HFFc6 (cell line): ENCODE measurements at regions not wholly inside any gene's neighbourhood (a gene's known extent, or its start where the extent isn't known, plus 50 kb on each side); places are given as distances from the start of the nearest gene placed in this dataset.

Experiments
- DNase-seq: peaks from one replicate; pipeline ENCODE4 v3.0.0-alpha.2; 2018
- H3K27ac Mint-ChIP-seq: 2 replicates; pipeline ENCODE4 v1.8.0; 2020; ENCODE audit warnings: mild to moderate bottlenecking, mixed read lengths
- H3K27me3 Mint-ChIP-seq: 2 replicates; pipeline ENCODE4 v1.8.0; 2021; ENCODE audit warnings: mild to moderate bottlenecking, moderate library complexity, mixed read lengths; ENCODE audit not compliant: insufficient read depth
- H3K36me3 Mint-ChIP-seq: 2 replicates; pipeline ENCODE4 v1.8.0; 2021; ENCODE audit warnings: low read depth, mixed read lengths
- H3K4me1 Mint-ChIP-seq: 2 replicates; pipeline ENCODE4 v1.8.0; 2020; ENCODE audit warnings: low read depth, mixed read lengths
- H3K4me3 Mint-ChIP-seq: 2 replicates; pipeline ENCODE4 v1.8.0; 2020; ENCODE audit warnings: mild to moderate bottlenecking, moderate library complexity, mixed read lengths
- H3K9me3 Mint-ChIP-seq: 2 replicates; pipeline ENCODE4 v1.8.0; 2020; ENCODE audit warnings: mild to moderate bottlenecking, mixed read lengths
- TF ChIP-seq, protein P1 (sequence below): fragments of 200-600 bp; sonication (generic); IDR thresholded peaks from 2 replicates; pipeline ENCODE4 v1.5.0; 2021; ENCODE audit warnings: antibody characterized with exemption, mild to moderate bottlenecking

DNA sequence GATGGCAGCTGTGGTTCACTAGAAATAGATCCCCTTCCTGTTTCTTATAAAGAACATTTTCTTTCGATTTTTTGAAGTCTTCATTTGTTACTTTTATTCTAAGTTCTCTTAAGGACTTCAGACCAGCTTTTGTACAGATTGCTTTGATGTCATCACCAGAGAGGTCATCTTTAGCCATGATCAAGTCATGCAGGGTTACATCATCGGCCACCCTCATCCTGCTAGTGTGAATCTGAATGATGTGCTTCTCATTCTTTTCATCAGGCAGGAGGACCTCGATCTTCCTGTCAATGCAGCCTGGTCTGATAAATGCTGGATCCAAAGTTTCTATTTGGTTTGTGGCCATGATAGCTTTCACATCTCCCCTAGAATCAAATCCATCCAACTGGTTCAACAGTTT is 706.7 kb downstream of the RERGL start:
- no peak overlapping the region for H3K27ac Mint-ChIP-seq
- no peak for DNase-seq
- peaks cover 31% of the 10 kb centered on the region for H3K9me3 Mint-ChIP-seq
- H3K4me3 Mint-ChIP-seq: no peak overlapping the region
- no peaks in the 10 kb centered on the region for H3K27me3 Mint-ChIP-seq
- no peaks in the 10 kb centered on the region for H3K4me1 Mint-ChIP-seq
- TF ChIP-seq, protein P1, sequence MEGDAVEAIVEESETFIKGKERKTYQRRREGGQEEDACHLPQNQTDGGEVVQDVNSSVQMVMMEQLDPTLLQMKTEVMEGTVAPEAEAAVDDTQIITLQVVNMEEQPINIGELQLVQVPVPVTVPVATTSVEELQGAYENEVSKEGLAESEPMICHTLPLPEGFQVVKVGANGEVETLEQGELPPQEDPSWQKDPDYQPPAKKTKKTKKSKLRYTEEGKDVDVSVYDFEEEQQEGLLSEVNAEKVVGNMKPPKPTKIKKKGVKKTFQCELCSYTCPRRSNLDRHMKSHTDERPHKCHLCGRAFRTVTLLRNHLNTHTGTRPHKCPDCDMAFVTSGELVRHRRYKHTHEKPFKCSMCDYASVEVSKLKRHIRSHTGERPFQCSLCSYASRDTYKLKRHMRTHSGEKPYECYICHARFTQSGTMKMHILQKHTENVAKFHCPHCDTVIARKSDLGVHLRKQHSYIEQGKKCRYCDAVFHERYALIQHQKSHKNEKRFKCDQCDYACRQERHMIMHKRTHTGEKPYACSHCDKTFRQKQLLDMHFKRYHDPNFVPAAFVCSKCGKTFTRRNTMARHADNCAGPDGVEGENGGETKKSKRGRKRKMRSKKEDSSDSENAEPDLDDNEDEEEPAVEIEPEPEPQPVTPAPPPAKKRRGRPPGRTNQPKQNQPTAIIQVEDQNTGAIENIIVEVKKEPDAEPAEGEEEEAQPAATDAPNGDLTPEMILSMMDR: no peak
- H3K36me3 Mint-ChIP-seq: no peaks in the 10 kb centered on the region

DNA sequence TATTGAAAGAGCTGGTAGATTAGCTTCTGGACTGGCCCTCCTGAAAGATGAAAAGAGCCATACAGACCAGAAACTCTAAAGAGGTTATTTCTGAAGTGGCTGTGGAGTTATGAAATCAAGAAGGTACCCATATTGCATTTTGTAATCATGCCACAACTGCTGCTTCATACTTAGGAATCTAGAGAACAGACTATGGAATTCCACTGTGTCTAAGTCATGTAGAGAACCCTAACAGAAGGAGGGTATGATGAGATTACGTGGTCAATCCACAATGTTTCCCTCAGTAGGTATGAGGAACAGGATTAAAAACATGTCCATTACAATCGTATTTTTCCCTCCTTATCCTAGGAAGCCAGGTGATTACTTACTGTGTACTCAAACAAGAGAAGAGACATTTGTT is 708.8 kb downstream of the RERGL start:
- DNase-seq: no peak
- Mint-ChIP-seq H3K27ac (no peak overlapping the region), H3K4me3 (no peak overlapping the region), H3K27me3 (no peaks in the 10 kb centered on the region), H3K36me3 (no peaks in the 10 kb centered on the region), H3K4me1 (no peaks in the 10 kb centered on the region), H3K9me3 (peaks cover 33% of the 10 kb centered on the region)
- TF ChIP-seq, protein P1: no peak

DNA sequence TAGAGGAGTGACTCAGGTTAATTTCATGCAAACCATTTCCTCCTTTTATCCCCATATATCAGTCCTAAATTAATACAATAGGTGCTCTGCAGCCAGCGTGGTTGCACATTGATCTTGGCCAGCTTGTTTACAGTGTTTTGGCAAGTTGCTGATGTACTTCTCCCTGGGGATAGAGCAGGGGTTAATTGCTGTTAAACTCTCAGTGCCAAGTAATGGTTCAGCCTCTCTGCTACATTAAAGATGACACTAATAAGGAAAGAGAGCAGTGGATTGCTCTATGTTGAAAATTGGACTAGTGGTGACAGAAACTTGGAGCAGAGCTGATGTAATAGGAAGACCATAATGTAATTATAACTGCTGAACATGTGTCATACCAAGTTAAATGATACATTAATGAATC is 717.5 kb downstream of the RERGL start:
- H3K4me3 Mint-ChIP-seq: no peak overlapping the region
- no peaks in the 10 kb centered on the region; the same call in 1 of the 2 replicates for H3K27me3 Mint-ChIP-seq
- H3K9me3 Mint-ChIP-seq: peaks cover 33% of the 10 kb centered on the region
- no peaks in the 10 kb centered on the region for H3K36me3 Mint-ChIP-seq
- H3K27ac Mint-ChIP-seq: no peak overlapping the region
- no peak for DNase-seq
- no peaks in the 10 kb centered on the region for H3K4me1 Mint-ChIP-seq
- TF ChIP-seq, protein P1: no peak

DNA sequence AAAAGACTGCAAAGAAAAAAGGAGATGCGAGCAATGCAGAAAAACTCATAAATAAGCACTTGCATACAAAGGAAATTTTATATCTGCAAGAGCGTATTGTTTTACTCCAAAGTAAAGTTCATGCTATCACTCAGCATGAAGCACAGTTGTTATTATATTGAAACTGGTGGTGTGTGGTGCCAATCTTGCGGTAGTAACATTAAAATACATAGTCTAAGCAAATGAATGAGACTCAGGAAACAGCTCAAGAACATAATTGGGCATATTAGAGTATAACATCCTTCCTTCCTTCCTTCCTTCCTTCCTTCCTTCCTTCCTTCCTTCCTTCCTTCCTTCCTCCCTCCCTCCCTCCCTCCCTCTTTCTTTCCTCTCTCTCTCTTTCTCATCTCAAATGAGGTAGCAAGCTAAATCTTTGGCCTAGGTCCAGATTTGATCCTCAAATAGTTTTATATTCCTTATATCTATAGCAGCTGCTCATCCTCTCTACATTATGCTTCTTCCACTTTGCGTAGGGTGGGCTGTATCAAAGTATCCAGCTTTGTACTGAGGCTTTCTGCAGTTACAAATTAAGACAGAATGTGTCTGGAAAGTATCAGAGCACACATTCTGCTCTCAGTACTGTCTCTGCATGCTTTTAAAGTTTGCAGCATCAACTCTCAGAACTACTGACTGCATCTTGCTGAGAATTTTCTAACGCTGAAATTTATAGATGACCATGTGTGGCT is 718.3 kb downstream of the RERGL start:
- no peak for DNase-seq
- Mint-ChIP-seq H3K36me3 (no peaks in the 10 kb centered on the region), H3K9me3 (peaks cover 31% of the 10 kb centered on the region), H3K4me3 (no peak overlapping the region), H3K27me3 (no peaks in the 10 kb centered on the region; the same call in 1 of the 2 replicates), H3K27ac (no peak overlapping the region), H3K4me1 (no peaks in the 10 kb centered on the region)
- TF ChIP-seq, protein P1: no peak

DNA sequence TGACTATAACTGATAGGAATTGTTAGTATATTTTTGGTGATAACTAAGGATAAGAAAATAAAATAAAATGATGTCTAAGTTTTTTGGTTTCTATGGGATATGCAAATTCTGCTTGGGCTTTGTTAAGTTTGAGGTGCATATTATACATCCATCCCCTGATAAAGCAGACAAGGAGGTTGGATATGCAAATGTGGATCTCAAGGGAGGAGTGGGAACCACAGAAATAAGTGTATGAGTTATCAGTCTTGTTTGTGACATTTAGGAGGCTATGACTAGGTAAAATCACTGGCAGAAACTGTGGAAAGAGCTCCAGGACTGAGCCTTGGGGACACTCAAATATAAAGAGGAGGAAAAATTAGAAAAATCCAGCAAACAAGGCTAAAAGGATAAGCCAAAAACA is 719.4 kb downstream of the RERGL start:
- Mint-ChIP-seq H3K27me3 (peaks cover 3% of the 10 kb centered on the region; the same call in 1 of the 2 replicates), H3K4me1 (no peaks in the 10 kb centered on the region)
- TF ChIP-seq, protein P1: no peak

More for the DNA sequence above, 719.4 kb downstream of the RERGL start:
- Mint-ChIP-seq H3K4me3 (no peak overlapping the region), H3K36me3 (no peaks in the 10 kb centered on the region), H3K27ac (no peak overlapping the region), H3K9me3 (peaks cover 40% of the 10 kb centered on the region)
- DNase-seq: no peak
